H9 (cell line): ENCODE measurements at regions not wholly inside any gene's neighbourhood (a gene's known extent, or its start where the extent isn't known, plus 50 kb on each side); places are given as distances from the start of the nearest gene placed in this dataset.

Experiments used
- DNase-seq: peaks from one replicate; pipeline ENCODE4 v3.0.0-alpha.2; 2017
- H2AFZ ChIP-seq: one replicate; pipeline ENCODE4 v1.6.1; 2013; ENCODE audit warnings: mild to moderate bottlenecking, low read length, control low read depth, moderate library complexity
- H2AK5ac ChIP-seq: 2 replicates; pipeline ENCODE4 v1.6.1; 2013; ENCODE audit warnings: low read length, control low read depth, mixed read lengths; ENCODE audit not compliant: insufficient read length
- H2BK120ac ChIP-seq: one replicate; pipeline ENCODE4 v1.6.1; 2013; ENCODE audit warnings: low read depth, mild to moderate bottlenecking, low read length, control low read depth, inconsistent platforms; ENCODE audit not compliant: poor library complexity, severe bottlenecking
- H2BK12ac ChIP-seq: 2 replicates; pipeline ENCODE4 v1.6.1; 2013; ENCODE audit warnings: low read length, control low read depth, mixed read lengths, low read depth; ENCODE audit not compliant: insufficient read length
- H2BK15ac ChIP-seq: 2 replicates; pipeline ENCODE4 v1.6.1; 2013; ENCODE audit warnings: low read depth, low read length, control low read depth
- H2BK20ac ChIP-seq: one replicate; pipeline ENCODE4 v1.6.1; 2013; ENCODE audit warnings: low read depth, mild to moderate bottlenecking, low read length, control low read depth, inconsistent platforms; ENCODE audit not compliant: poor library complexity, severe bottlenecking
- H2BK5ac ChIP-seq: 2 replicates; pipeline ENCODE4 v1.6.1; 2013; ENCODE audit warnings: low read length, control low read depth, mixed read lengths; ENCODE audit not compliant: insufficient read length
- H3K14ac ChIP-seq: 2 replicates; pipeline ENCODE4 v1.6.1; 2013; ENCODE audit warnings: low read length, control low read depth; ENCODE audit not compliant: insufficient read depth
- H3K18ac ChIP-seq: 2 replicates; pipeline ENCODE4 v1.6.1; 2013; ENCODE audit warnings: low read depth, mild to moderate bottlenecking, mixed read lengths, low read length, control low read depth; ENCODE audit not compliant: insufficient read length
- H3K23ac ChIP-seq: 2 replicates; pipeline ENCODE4 v1.6.1; 2013; ENCODE audit warnings: low read length, control low read depth, mixed read lengths, low read depth; ENCODE audit not compliant: insufficient read length
- H3K23me2 ChIP-seq: 2 replicates; pipeline ENCODE4 v1.6.1; 2013; ENCODE audit warnings: low read depth, mild to moderate bottlenecking, mixed read lengths, low read length, control low read depth; ENCODE audit not compliant: insufficient read length, poor library complexity, severe bottlenecking
- H3K27ac ChIP-seq: 2 replicates; pipeline ENCODE4 v1.5.1; 2013; ENCODE audit warnings: low read length, control low read depth, mixed read lengths, low read depth; ENCODE audit not compliant: insufficient read length
- H3K27me3 ChIP-seq: 2 replicates; pipeline ENCODE4 v1.6.1; 2013; ENCODE audit warnings: low read length, control low read depth, inconsistent platforms; ENCODE audit not compliant: insufficient read depth
- H3K4ac ChIP-seq: 2 replicates; pipeline ENCODE4 v1.6.1; 2013; ENCODE audit warnings: low read depth, mild to moderate bottlenecking, control low read depth, inconsistent platforms, low read length, moderate library complexity
- H3K4me1 ChIP-seq: 2 replicates; pipeline ENCODE4 v1.6.1; 2013; ENCODE audit warnings: low read length, control low read depth, inconsistent platforms; ENCODE audit not compliant: insufficient read depth
- H3K4me2 ChIP-seq: 2 replicates; pipeline ENCODE4 v1.6.1; 2013; ENCODE audit warnings: low read length, control low read depth, mixed read lengths; ENCODE audit not compliant: insufficient read length, insufficient read depth
- H3K56ac ChIP-seq: 2 replicates; pipeline ENCODE4 v1.6.1; 2013; ENCODE audit warnings: low read depth, mild to moderate bottlenecking, mixed read lengths, low read length, control low read depth; ENCODE audit not compliant: insufficient read length
- H3K79me1 ChIP-seq: 2 replicates; pipeline ENCODE4 v1.6.1; 2013; ENCODE audit warnings: low read depth, mild to moderate bottlenecking, moderate library complexity, low read length, control low read depth, inconsistent platforms; ENCODE audit not compliant: insufficient read depth, poor library complexity, severe bottlenecking
- H3K79me2 ChIP-seq: 2 replicates; pipeline ENCODE4 v1.6.1; 2013; ENCODE audit warnings: low read length, control low read depth, inconsistent platforms; ENCODE audit not compliant: insufficient read depth
- H3K9ac ChIP-seq: 2 replicates; pipeline ENCODE4 v1.6.1; 2013; ENCODE audit warnings: low read length, control low read depth, mixed read lengths; ENCODE audit not compliant: insufficient read length; ENCODE audit errors: extremely low read depth
- H3K9me3 ChIP-seq: one replicate; pipeline ENCODE4 v1.6.1; 2013; ENCODE audit warnings: low read depth, low read length, inconsistent platforms; ENCODE audit not compliant: control insufficient read depth
- H3T11ph ChIP-seq: one replicate; pipeline ENCODE4 v1.6.1; 2013; ENCODE audit warnings: mild to moderate bottlenecking, low read length, control low read depth, inconsistent platforms
- H4K20me1 ChIP-seq: one replicate; pipeline ENCODE4 v1.6.1; 2013; ENCODE audit not compliant: control insufficient read depth, insufficient read length, insufficient read depth
- H4K5ac ChIP-seq: 2 replicates; pipeline ENCODE4 v1.6.1; 2013; ENCODE audit warnings: low read depth, mild to moderate bottlenecking, mixed read lengths, low read length, control low read depth; ENCODE audit not compliant: insufficient read length
- H4K8ac ChIP-seq: replicated peaks from 2 replicates; pipeline ENCODE4 v1.6.1; 2013; ENCODE audit warnings: low read length, control low read depth, mixed read lengths, low read depth; ENCODE audit not compliant: insufficient read length
- H4K91ac ChIP-seq: 2 replicates; pipeline ENCODE4 v1.6.1; 2013; ENCODE audit warnings: low read depth, mild to moderate bottlenecking, moderate library complexity, mixed read lengths, low read length, control low read depth; ENCODE audit not compliant: insufficient read length
- H3K27ac Mint-ChIP-seq, 3 experiments: 2 replicates in 2 of 3; 3 replicates in 1 of 3; pipeline ENCODE4 v1.8.0; 2020 to 2021; ENCODE audit warnings: mixed read lengths in 3 of 3, mild to moderate bottlenecking in 1 of 3, moderate library complexity in 1 of 3
- H3K27me3 Mint-ChIP-seq: 2 replicates; pipeline ENCODE4 v1.8.0; 2021; ENCODE audit warnings: low read depth, mild to moderate bottlenecking, moderate library complexity, mixed read lengths
- H3K36me3 Mint-ChIP-seq, 3 experiments: 2 replicates in 2 of 3; 3 replicates in 1 of 3; pipeline ENCODE4 v1.8.0; 2020 to 2021; ENCODE audit warnings: low read depth in 3 of 3, mixed read lengths in 3 of 3; ENCODE audit not compliant: insufficient read depth in 1 of 3
- H3K4me1 Mint-ChIP-seq, 2 experiments: 2 replicates each; pipeline ENCODE4 v1.8.0; 2020; ENCODE audit warnings: mixed read lengths in 2 of 2
- H3K4me3 Mint-ChIP-seq, 2 experiments: 2 replicates in 1 of 2; 3 replicates in 1 of 2; pipeline ENCODE4 v1.8.0; 2020 to 2021; ENCODE audit warnings: mild to moderate bottlenecking in 2 of 2, mixed read lengths in 2 of 2, moderate library complexity in 1 of 2
- H3K9me3 Mint-ChIP-seq, 2 experiments: 2 replicates in 1 of 2; 3 replicates in 1 of 2; pipeline ENCODE4 v1.8.0; 2020; ENCODE audit warnings: mild to moderate bottlenecking in 2 of 2, mixed read lengths in 2 of 2, moderate library complexity in 1 of 2
- CTCF ChIP-seq: fragments of 200-600 bp; sonication (generic); conservative IDR thresholded peaks from 3 replicates; pipeline ENCODE4 v1.8.0; 2021; ENCODE audit warnings: antibody characterized with exemption, mild to moderate bottlenecking
- WGBS: extraction: QIAGEN DNeasy Blood & Tissue Kit; methylation state at CpG from one replicate; pipeline ENCODE4 v1.1.7; 2013; ENCODE audit warnings: missing lambda C conversion rate, low lambda C conversion rate, mixed read lengths; ENCODE audit not compliant: insufficient read length; ENCODE audit errors: extremely low coverage; 5-methylcytosine and 5-hydroxymethylcytosine counted together

DNA sequence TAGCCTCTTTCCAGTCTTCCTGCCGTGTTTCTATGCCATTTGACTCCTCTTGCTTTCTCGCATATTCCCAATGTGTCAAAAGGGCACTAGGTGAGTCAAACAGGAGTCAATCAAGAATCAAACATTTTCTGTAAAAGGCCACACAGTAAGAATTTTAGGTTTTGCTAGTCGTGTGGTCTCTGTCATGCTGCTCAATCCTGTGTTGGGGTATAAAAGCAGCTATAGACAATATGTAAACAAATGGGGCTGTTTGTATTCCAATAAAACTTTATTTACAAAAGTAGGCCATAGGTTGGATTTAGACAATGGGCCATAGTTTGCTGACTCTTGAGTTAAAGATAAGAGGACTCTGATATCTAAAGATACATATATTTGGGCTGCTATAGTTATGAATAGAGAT lies 235.4 kb upstream of the BTBD3 start:
- H3K27ac ChIP-seq: no peak overlapping the region
- no peak overlapping the region for H3T11ph ChIP-seq
- H3K27me3 Mint-ChIP-seq: peaks cover 13% of the 10 kb centered on the region
- no peak overlapping the region for H3K18ac ChIP-seq
- no peak for DNase-seq
- H3K4me3 Mint-ChIP-seq: no peak overlapping the region
- no peaks in the 10 kb centered on the region for H3K9me3 Mint-ChIP-seq
- H3K4ac ChIP-seq: no peak overlapping the region
- H2AFZ ChIP-seq: no peak overlapping the region
- H3K4me2 ChIP-seq: no peak overlapping the region
- no peaks in the 10 kb centered on the region for H3K36me3 Mint-ChIP-seq
- H3K56ac ChIP-seq: no peak overlapping the region
- H4K20me1 ChIP-seq: no peaks in the 10 kb centered on the region
- H4K8ac ChIP-seq: no peak overlapping the region
- no peak overlapping the region for H4K91ac ChIP-seq
- H2AK5ac ChIP-seq: no peak overlapping the region
- H3K27me3 ChIP-seq: peaks cover 3% of the 10 kb centered on the region; the same call in 1 of the 2 replicates
- TF ChIP-seq CTCF: no peak
- no peak overlapping the region for H3K14ac ChIP-seq
- H2BK20ac ChIP-seq: no peak overlapping the region
- no peak overlapping the region for H3K27ac Mint-ChIP-seq
- no peak overlapping the region for H4K5ac ChIP-seq
- no peak overlapping the region for H2BK120ac ChIP-seq
- no peak overlapping the region for H2BK15ac ChIP-seq
- H3K23me2 ChIP-seq: peaks cover 5% of the 10 kb centered on the region
- whole genome bisulfite sequencing: no CpG with 5 or more reads among the region's 3 CpGs
- no peaks in the 10 kb centered on the region for H3K9me3 ChIP-seq
- no peak overlapping the region for H2BK5ac ChIP-seq
- H3K4me1 ChIP-seq: peaks cover 2% of the 10 kb centered on the region; the same call in 1 of the 2 replicates
- H3K4me1 Mint-ChIP-seq: peaks cover 23 to 25% of the 10 kb centered on the region in 2 experiments
- no peaks in the 10 kb centered on the region for H3K79me1 ChIP-seq
- no peak overlapping the region for H3K9ac ChIP-seq
- H2BK12ac ChIP-seq: no peak overlapping the region
- H3K23ac ChIP-seq: no peak overlapping the region
- no peaks in the 10 kb centered on the region for H3K79me2 ChIP-seq
